CD14-positive monocyte (primary cell): ENCODE measurements at regions not wholly inside any gene's neighbourhood (a gene's known extent, or its start where the extent isn't known, plus 50 kb on each side); places are given as distances from the start of the nearest gene placed in this dataset.

Experiments
- DNase-seq, 3 donors: peaks; one replicate each; pipeline ENCODE4 v3.0.0-alpha.2; 2011 to 2022
- H2AFZ ChIP-seq: 2 replicates; pipeline ENCODE4 v1.6.0; 2012; ENCODE audit warnings: mild to moderate bottlenecking, low read depth, low read length, inconsistent platforms; ENCODE audit not compliant: insufficient read depth, poor library complexity, severe bottlenecking
- H3K27ac ChIP-seq, 2 donors: 1 replicate in 1 of 2; 2 replicates in 1 of 2; pipeline ENCODE4 v1.5.1; 2012 to 2013; ENCODE audit warnings: low read length in 2 of 2, control low read depth in 1 of 2, inconsistent platforms in 1 of 2, low read depth in 1 of 2, mild to moderate bottlenecking in 1 of 2
- H3K27me3 ChIP-seq, 2 donors: one replicate each; pipeline versions ENCODE4 v1.6.0 to v1.6.1; 2011 to 2013; ENCODE audit warnings: low read length in 2 of 2; ENCODE audit not compliant: control insufficient read depth in 2 of 2, insufficient read depth in 2 of 2
- H3K36me3 ChIP-seq, 2 donors: replicated peaks in 1 of 2; 1 replicate in 1 of 2; 2 replicates in 1 of 2; pipeline versions ENCODE4 v1.5.1 to v1.6.1; 2012 to 2013; ENCODE audit warnings: low read length in 2 of 2, control low read depth in 1 of 2, inconsistent platforms in 1 of 2, mild to moderate bottlenecking in 1 of 2; ENCODE audit not compliant: insufficient read depth in 2 of 2, control insufficient read depth in 1 of 2
- H3K4me1 ChIP-seq, 2 donors: 1 replicate in 1 of 2; 2 replicates in 1 of 2; pipeline versions ENCODE4 v1.5.1 to v1.6.1; 2012 to 2013; ENCODE audit warnings: low read length in 2 of 2, control low read depth in 1 of 2, inconsistent platforms in 1 of 2, mild to moderate bottlenecking in 1 of 2, moderate library complexity in 1 of 2; ENCODE audit not compliant: insufficient read depth in 2 of 2, control insufficient read depth in 1 of 2
- H3K4me2 ChIP-seq: replicated peaks from 2 replicates; pipeline ENCODE3; 2012; ENCODE audit warnings: low read length, moderate library complexity, mild to moderate bottlenecking; ENCODE audit not compliant: poor library complexity, severe bottlenecking; ENCODE audit errors: extremely low read depth
- H3K4me3 ChIP-seq, 3 experiments: fragments of 200-600 bp in 1 of 3; sonication (generic) in 1 of 3; replicated peaks in 1 of 3; 1 replicate in 2 of 3; 2 replicates in 1 of 3; pipeline ENCODE4 v1.5.1; 2011 to 2013; ENCODE audit warnings: low read length in 3 of 3, mild to moderate bottlenecking in 3 of 3, control low read depth in 2 of 3, low read depth in 2 of 3, inconsistent platforms in 1 of 3, moderate library complexity in 1 of 3
- H3K79me2 ChIP-seq: 2 replicates; pipeline ENCODE4 v1.6.0; 2012; ENCODE audit warnings: mild to moderate bottlenecking, control low read depth, inconsistent platforms, low read length, moderate library complexity; ENCODE audit not compliant: insufficient read depth
- H3K9ac ChIP-seq: 2 replicates; pipeline ENCODE4 v1.6.0; 2017; ENCODE audit warnings: low read length, mild to moderate bottlenecking; ENCODE audit not compliant: insufficient read depth, poor library complexity, severe bottlenecking
- H3K9me3 ChIP-seq, 2 donors: replicated peaks in 1 of 2; 1 replicate in 1 of 2; 2 replicates in 1 of 2; pipeline versions ENCODE4 v1.5.1 to v1.6.1; 2012 to 2013; ENCODE audit warnings: low read length in 2 of 2, control low read depth in 1 of 2; ENCODE audit not compliant: control insufficient read depth in 1 of 2, insufficient read depth in 1 of 2
- H4K20me1 ChIP-seq: 2 replicates; pipeline ENCODE4 v1.6.0; 2012; ENCODE audit warnings: mild to moderate bottlenecking, low read length, control low read depth, moderate library complexity; ENCODE audit not compliant: insufficient read depth
- H3K27ac Mint-ChIP-seq, 7 donors: one replicate each; pipeline ENCODE4 v1.8.0; 2020; ENCODE audit warnings: mild to moderate bottlenecking in 7 of 7, mixed read lengths in 7 of 7, moderate library complexity in 6 of 7, inconsistent platforms in 2 of 7
- H3K27me3 Mint-ChIP-seq, 3 donors: one replicate each; pipeline ENCODE4 v1.8.0; 2021 to 2022; ENCODE audit warnings: low read depth in 3 of 3, mild to moderate bottlenecking in 3 of 3, mixed read lengths in 3 of 3, moderate library complexity in 3 of 3, inconsistent platforms in 1 of 3
- H3K36me3 Mint-ChIP-seq, 2 donors: one replicate each; pipeline ENCODE4 v1.8.0; 2020; ENCODE audit warnings: mixed read lengths in 2 of 2, inconsistent platforms in 1 of 2, mild to moderate bottlenecking in 1 of 2
- H3K4me1 Mint-ChIP-seq: one replicate; pipeline ENCODE4 v1.8.0; 2020; ENCODE audit warnings: mild to moderate bottlenecking, mixed read lengths
- H3K4me3 Mint-ChIP-seq, 2 donors: one replicate each; pipeline ENCODE4 v1.8.0; 2020; ENCODE audit warnings: mild to moderate bottlenecking in 2 of 2, mixed read lengths in 2 of 2, moderate library complexity in 1 of 2
- H3K9me3 Mint-ChIP-seq, 7 donors: one replicate each; pipeline ENCODE4 v1.8.0; 2020 to 2022; ENCODE audit warnings: mixed read lengths in 7 of 7, mild to moderate bottlenecking in 6 of 7, moderate library complexity in 6 of 7, inconsistent platforms in 2 of 7
- CTCF ChIP-seq: fragments of 200-600 bp; IDR thresholded peaks from one replicate; pipeline ENCODE4 v1.8.0; 2022; ENCODE audit warnings: antibody characterized with exemption, mild to moderate bottlenecking
- WGBS: methylation state at CpG from one replicate; pipeline ENCODE4 v1.1.5; 2013; ENCODE audit warnings: missing lambda C conversion rate; ENCODE audit not compliant: insufficient coverage; 5-methylcytosine and 5-hydroxymethylcytosine counted together
- intact Hi-C, 2 donors: fragments of 100-400 bp; cut with micrococcal nuclease; formaldehyde crosslinking; loops; one replicate each; pipeline versions ENCODE4 v1.15.0 to v1.15.1; 2023

DNA sequence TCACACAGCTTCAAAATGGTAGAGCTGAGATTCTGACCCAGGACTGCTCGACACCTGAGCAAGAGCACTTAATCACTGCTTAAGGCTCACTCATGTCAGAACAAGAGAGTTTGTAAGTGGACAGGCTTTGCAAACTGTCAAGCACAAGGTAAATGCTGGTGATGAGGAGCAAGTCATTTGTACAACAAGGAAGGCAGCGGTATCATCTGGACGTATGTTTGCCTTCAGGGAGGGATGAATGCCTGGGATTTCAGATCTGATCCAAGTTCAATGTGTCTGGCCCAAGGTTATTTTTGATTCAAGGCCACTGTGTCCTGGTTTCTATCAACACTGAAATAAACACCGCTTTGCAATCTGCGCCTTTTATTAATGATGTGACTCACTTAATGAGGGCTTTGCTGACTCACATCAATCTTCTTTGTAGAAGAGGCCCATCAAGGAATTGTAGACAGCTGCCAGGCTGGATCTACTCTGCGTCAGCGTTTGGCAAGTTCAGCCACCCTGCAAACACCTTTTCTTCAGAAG lies 174.4 kb upstream of the HS3ST3A1 start:
- no peak overlapping the region for H3K4me2 ChIP-seq
- no peaks in the 10 kb centered on the region for H3K4me1 Mint-ChIP-seq
- H3K4me3 Mint-ChIP-seq: no peak overlapping the region
- WGBS: 100% methylated on average over 3 of the region's 7 CpGs
- no peak overlapping the region for H3K9ac ChIP-seq
- no peaks in the 10 kb centered on the region for H3K79me2 ChIP-seq
- intact Hi-C loops: no loop called here
- no peaks in the 10 kb centered on the region for H3K4me1 ChIP-seq
- no peak overlapping the region for H3K27ac Mint-ChIP-seq
- no peak overlapping the region for H3K4me3 ChIP-seq
- H3K27ac ChIP-seq: no peak overlapping the region
- H3K36me3 Mint-ChIP-seq: no peaks in the 10 kb centered on the region
- no peaks in the 10 kb centered on the region for H3K36me3 ChIP-seq
- peaks cover 0 to 3% (median 0%) of the 10 kb centered on the region in 3 donors for H3K27me3 Mint-ChIP-seq
- H4K20me1 ChIP-seq: no peaks in the 10 kb centered on the region
- peaks cover 10 to 21% of the 10 kb centered on the region in 2 donors for H3K9me3 ChIP-seq
- DNase-seq: no peak
- H3K27me3 ChIP-seq: no peaks in the 10 kb centered on the region
- H2AFZ ChIP-seq: no peak overlapping the region
- H3K9me3 Mint-ChIP-seq: peaks cover 12 to 23% (median 16%) of the 10 kb centered on the region in 7 donors
- no peak for TF ChIP-seq CTCF

- no peak overlapping the region for H2AFZ ChIP-seq
- no peak for DNase-seq
- H3K4me2 ChIP-seq: no peak overlapping the region
- Mint-ChIP-seq H3K27me3 (peaks cover 0 to 3% (median 0%) of the 10 kb centered on the region in 3 donors), H3K4me1 (no peaks in the 10 kb centered on the region), H3K36me3 (no peaks in the 10 kb centered on the region), H3K9me3 (peaks cover 7 to 22% (median 15%) of the 10 kb centered on the region in 7 donors), H3K27ac (no peak overlapping the region), H3K4me3 (no peak overlapping the region)
- peaks cover 10 to 21% of the 10 kb centered on the region in 2 donors for H3K9me3 ChIP-seq
- no peak for TF ChIP-seq CTCF
- no peaks in the 10 kb centered on the region for H3K27me3 ChIP-seq
- no CpG with 5 or more reads among the region's 7 CpGs for WGBS
- H4K20me1 ChIP-seq: no peaks in the 10 kb centered on the region
- H3K4me3 ChIP-seq: no peak overlapping the region
- intact Hi-C loops: no loop called here
- H3K9ac ChIP-seq: no peak overlapping the region
- H3K36me3 ChIP-seq: no peaks in the 10 kb centered on the region
- H3K4me1 ChIP-seq: no peaks in the 10 kb centered on the region
- no peak overlapping the region for H3K27ac ChIP-seq
- H3K79me2 ChIP-seq: no peaks in the 10 kb centered on the region
These were observed 175.3 kb upstream of the HS3ST3A1 start for GRCh38 chr17:13777003-13777402.
